GM18861 (cell line): ENCODE measurements at regions not wholly inside any gene's neighbourhood (a gene's known extent, or its start where the extent isn't known, plus 50 kb on each side); places are given as distances from the start of the nearest gene placed in this dataset.
A peak's percentile ranks its signal among the peaks of the same experiment; 100 is the strongest.

ENCODE experiments used
- ATAC-seq: cut with Tn5 transposase; IDR thresholded peaks from one replicate; pipeline ENCODE4 v1.9.1; 2021; ENCODE audit not compliant: unreplicated experiment

DNA sequence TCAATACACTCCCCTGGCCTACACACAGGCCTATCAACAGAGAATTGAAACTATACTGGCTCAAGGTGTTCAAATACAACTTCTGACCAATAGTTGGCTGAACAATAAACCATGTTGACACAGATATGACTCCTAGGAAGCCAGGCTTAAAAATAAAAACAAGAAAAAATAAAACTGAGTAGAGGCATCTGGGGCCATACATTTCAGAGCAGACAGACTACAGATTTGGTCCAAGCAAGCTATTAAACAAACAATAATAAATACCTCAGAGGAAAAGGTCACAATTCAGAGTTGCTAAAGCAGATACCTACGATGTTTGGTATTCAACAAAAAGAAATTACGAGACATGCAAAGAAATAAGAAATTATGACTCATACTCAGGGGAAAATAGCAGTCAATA, 132.8 kb upstream of the ACVR2A start:
- no peak for ATAC-seq

DNA sequence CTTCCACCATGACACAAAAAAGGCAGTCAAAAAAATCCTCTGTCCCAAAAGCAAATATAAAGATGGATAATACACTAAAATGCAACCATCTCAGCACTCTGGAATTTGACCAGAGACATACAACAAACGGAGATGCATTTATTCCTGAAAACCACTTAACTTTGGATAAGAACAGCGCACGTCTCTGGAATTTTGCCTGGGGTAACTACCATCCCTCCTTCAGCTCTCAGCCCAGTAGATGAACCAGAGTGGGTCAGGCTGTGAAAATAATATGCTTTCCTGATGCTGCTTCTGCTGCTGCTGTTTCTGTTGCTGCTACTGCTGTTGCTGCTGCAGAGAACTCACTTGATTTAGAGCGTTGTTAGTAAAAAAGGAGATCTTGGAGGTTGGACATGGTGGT, 133.8 kb upstream of the ACVR2A start:
- no peak for ATAC-seq

- no peak for ATAC-seq
Measured at GRCh38 chr2:147709655-147710054, 135.2 kb upstream of the ACVR2A start.

DNA sequence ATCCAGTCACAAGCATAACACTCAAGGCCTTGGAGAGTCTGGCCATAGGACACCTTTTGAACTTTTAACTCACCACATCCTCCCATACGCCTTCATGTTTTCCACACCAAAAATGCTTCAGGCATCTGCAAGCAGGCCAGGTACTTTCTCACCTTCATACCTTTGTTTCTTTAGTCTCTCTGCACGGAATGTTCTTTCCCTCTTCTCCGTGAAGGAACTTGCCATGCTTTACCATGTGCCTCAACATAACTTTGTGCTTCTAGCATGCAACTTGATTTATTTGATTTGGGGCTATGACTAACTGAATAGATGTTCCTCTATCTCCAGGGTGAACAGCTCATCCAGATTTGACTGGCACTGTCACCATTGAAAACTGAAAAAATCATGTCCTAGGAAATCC, 141.7 kb upstream of the ACVR2A start:
- no peak for ATAC-seq

DNA sequence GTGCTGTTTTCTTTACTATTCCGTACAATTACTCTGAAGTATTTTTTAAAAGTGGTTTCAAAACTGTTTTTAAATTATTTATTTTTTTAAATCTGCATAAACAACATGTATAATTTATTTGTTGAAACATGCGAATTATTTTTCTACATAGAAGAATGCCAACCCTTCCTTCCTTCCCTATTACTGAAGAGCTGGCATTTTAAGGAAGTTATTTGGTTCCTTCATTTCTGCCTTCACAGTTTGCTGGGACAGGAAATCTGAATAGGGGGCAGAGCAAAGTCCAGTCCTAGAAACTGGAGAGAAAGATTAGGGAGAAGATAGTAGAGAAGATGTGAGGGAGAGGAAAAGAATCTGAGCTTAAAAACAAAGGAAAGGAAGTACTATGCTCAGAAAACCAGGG, 146.7 kb upstream of the ACVR2A start:
- ATAC-seq, result no peak

DNA sequence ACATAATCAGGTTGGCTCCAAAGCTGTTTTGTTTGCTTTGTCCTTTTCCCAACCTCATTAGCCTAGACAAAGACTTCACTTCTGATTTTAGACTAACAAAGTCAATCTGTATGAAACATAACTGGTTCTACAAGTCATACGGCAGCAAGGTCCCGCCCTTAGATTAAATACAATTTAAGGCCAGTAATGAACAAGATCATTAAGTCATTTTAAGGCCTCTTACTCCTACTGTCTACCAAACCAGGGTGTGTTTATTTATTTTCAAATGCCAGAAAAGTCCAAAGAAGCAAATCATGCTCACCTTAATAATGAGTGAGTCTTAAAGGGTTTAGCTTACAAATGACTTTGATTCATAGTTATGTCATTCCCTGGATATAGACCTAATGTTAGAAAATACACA, 148.4 kb upstream of the ACVR2A start:
- no peak for ATAC-seq

GRCh38 chr2:147689220-147689909, 155.5 kb upstream of the ACVR2A start:
- ATAC-seq, result peak; percentile 99

GRCh38 chr2:147688242-147688641, 156.6 kb upstream of the ACVR2A start:
- no peak for ATAC-seq

DNA sequence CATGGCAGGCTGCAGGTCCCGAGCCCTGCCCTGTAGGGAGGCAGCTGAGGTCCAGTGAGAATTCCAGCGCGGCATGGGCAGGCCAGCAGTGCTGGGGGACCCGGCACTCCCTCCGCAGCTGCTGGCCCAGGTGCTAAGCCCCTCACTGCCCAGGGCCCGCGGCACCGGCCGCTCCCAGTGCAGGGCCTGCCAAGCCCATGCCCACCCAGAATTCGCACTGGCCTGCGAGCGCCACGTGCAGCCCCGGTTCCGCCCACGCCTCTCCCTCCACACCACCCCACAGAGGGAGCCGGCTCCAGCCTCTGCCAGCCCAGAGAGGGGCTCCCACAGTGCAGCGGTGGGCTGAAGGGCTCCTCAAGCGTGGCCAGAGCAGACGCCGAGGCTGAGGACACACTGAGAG, 158.5 kb upstream of the ACVR2A start:
- ATAC-seq, result no peak

DNA sequence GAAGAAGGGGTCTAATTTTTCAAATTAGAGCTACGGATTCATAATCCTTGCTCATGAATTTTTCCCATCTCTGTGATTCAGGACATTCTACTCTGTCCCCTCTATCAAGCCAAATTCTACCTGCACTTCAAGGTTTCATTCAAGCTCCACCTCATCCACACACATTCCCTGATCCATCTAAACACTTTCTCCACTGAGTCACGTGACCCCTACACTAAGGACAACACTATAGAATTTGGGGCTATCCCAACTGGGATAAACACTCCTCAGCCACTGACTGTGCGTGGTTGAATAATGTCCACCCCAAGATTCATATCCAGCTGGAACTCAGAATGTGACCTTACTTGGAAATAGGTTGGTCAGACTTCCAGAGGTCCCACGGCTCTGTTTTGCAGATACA, 159.9 kb upstream of the ACVR2A start:
- ATAC-seq, result no peak

GRCh38 chr2:147683380-147683779, 161.4 kb upstream of the ACVR2A start:
- no peak for ATAC-seq

DNA sequence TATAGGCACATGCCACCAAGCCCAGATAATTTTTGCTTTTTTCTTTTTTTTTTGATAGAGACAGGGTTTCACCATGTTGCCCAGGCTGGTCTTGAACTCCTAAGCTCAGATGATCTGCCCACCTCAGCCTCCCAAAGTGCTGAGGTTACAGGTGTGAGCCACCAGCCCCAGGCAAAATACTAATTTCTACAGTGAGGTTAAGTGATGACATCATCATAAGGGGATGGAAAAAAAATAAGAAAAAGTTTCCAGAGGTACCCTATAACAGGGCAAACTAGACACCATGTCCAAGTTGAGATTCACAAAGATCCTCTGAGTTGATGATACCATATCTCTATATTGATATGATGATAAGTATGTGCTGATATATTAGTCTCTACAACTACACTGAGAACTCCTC, 163.7 kb upstream of the ACVR2A start:
- ATAC-seq, result no peak

DNA sequence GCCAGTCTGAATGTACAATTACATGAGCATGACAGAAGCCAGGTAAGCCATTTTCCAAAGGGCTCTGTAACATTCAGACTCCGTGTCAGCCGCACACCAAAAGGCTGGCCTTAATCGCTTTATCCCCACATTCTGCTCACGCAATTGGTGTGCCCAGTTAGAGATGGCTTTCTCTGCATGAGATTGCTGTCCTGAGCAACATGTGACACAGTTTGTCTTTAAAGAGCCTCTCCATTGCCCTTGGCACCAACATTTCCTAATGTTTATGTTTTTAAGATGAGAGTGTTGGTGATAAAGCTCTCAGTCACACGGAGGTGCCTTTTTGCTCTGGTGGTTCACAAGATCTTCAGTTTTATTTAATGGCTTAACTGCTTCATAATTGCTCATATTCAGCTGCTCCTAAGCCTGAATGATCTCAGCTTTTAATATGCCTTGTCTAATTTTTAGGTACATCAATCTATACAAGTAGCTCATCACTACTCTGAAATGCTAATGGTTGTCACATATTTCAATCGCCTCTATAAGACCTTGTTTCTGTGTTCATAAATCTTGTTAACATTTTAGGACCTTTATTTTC, 164.8 kb upstream of the ACVR2A start:
- ATAC-seq, result no peak

DNA sequence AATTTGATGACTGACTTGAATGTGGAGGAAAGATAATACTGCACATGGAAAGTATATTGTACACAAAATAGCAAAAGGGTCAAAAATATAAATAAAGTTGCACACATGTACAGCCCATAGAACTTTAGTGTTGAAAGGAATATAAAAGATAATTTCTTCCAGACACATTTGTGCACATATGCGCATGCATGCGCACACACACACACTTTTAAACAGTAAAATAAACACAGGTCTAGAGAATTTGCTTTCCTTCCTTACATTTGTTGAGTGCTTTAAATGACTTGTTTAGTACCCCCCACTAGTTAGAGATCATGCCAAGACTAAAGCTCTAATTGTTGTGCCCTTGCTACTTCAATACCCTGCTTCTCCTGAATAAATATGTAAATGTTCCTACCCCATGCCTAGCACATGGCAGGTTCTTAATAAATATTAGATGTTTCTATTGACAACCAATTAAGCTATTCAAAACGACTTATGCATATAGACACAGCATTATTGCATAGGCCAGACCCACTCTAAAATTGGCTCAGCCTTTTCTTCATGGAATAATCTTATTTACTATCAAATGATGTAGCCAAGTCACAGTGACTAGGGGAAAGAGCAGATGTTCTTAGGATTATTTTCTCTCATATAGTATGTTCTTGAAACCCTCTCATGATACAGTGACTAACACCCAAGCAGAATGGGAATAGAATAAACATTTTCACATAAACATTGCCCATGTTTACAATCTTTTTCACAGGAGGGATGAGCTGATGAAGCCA, 165.5 kb upstream of the ACVR2A start:
- ATAC-seq, result no peak

- ATAC-seq, result no peak
Measured at GRCh38 chr2:147665105-147665504, 179.7 kb upstream of the ACVR2A start.

DNA sequence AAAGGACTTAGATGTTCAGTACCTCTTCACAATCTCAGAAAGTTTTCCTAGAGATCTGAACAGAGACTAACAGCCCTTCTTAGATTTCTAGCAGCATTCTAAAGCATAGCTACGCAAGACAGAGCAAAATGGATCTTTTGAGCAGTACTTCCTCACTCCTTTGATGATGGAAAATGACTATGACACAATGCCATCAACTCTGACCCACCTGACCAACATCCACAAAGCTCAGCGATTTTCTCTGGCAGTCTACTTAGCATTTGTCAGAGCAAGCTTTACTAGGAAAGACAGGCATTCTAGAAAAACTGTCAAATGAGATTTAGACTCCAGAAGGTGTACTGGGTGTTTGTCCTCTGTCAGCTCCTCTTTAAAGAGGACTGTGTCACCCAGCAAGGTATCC, 180.9 kb upstream of the ACVR2A start:
- ATAC-seq, result peak; percentile 4

DNA sequence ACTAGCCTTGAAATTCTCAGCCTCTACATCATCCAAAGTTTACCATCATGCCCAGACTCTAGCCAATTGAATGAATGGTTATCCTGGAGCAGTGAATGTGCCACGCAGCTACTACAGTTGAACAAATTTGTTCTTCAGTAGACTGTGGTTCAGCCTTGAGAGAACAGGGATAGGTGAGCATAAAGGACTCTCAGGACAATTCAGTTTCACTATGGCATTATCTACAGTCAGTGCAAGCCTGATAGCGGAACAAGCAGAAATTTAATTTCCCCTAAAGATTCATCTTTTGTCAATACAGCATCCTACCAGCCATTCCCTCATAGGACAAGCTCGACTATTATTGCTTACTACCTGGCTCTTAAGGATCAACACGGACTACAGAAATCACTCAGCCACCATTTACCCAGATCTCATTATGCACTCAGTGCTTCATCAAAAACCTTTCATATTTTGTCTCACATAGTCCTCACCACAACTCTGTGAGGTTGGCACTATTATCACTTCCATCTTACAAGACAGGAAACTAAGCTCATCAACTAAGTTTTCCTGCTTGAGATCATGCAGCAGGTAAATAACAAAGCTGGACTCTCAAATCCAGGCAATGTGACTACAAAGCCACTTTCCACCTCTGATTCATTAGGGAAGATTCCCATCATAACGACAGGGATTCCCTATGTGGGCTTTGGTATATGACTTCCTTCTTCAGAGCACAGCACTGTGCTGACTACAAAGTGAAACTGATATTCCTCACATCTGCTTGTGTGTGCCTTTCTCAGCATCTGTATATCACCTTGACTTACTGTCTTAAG, 181.5 kb upstream of the ACVR2A start:
- peak; percentile 78 for ATAC-seq

- no peak for ATAC-seq
Measured at GRCh38 chr2:147662221-147662620, 182.6 kb upstream of the ACVR2A start.

DNA sequence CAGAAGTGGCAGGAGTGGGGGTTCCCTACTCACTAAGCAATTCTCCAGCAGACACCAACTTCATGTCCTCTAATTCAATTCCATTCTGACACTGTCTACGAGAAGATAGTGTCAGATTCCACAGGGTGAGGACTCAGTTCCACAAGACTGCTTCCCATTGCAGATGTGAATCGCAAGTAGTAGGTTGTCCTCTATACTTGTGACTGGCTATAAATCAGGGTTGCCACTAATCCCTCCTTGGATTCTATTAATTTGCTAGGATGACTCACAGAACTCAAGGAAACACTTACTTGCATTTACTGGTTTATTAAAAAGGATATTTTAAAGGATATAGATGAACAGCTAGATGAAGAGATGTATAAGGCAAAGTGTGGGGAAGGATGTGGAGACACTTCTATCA, 184.1 kb upstream of the ACVR2A start:
- ATAC-seq, result no peak

GRCh38 chr2:147659051-147659450, 185.8 kb upstream of the ACVR2A start:
- no peak for ATAC-seq
